Activated CD4-positive, alpha-beta T cell treated with anti-CD3 and anti-CD28 coated beads, Interleukin-2, amount 10 ng/mL, durations not matched to agents 24 days and 14 days (primary cell): ENCODE measurements at regions not wholly inside any gene's neighbourhood (a gene's known extent, or its start where the extent isn't known, plus 50 kb on each side); places are given as distances from the start of the nearest gene placed in this dataset.

Experiments
- DNase-seq: peaks from one replicate; pipeline ENCODE4 v3.0.0; 2022
- H3K27ac Mint-ChIP-seq: one replicate; pipeline ENCODE4 v1.8.0; 2022; ENCODE audit warnings: mild to moderate bottlenecking, mixed read lengths
- H3K27me3 Mint-ChIP-seq: one replicate; pipeline ENCODE4 v1.8.0; 2022; ENCODE audit warnings: mixed read lengths
- H3K36me3 Mint-ChIP-seq: one replicate; pipeline ENCODE4 v1.8.0; 2022; ENCODE audit warnings: low read depth, mild to moderate bottlenecking, mixed read lengths
- H3K4me1 Mint-ChIP-seq: one replicate; pipeline ENCODE4 v1.8.0; 2021; ENCODE audit warnings: mixed read lengths
- H3K4me3 Mint-ChIP-seq: one replicate; pipeline ENCODE4 v1.8.0; 2022; ENCODE audit warnings: mild to moderate bottlenecking, moderate library complexity, mixed read lengths
- H3K9me3 Mint-ChIP-seq: one replicate; pipeline ENCODE4 v1.8.0; 2021; ENCODE audit warnings: mixed read lengths
- intact Hi-C: fragments of 100-400 bp; cut with micrococcal nuclease; formaldehyde crosslinking; loops from one replicate; pipeline ENCODE4 v1.15.1; 2023

DNA sequence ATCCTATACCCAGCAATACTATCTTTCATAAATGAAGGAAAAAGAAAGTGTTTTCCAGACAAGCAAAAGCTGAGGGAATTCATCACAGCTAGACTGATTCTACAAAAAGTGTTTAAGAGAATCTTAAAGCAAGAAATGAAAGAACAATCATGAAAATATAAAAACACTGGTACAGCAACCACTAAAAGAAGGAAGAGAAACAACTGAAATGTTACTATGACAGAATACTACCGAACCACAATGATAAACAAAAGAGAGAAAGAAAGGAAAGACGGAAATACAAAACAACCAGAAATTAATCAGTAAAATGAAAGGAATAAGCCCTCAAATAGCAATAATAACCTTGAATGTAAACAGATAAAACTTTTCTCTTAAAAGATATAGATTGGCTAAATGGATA, 110.8 kb upstream of the AFF2 start:
- H3K4me1 Mint-ChIP-seq, result peaks cover 3% of the 10 kb centered on the region
- no peak overlapping the region for H3K27ac Mint-ChIP-seq
- no peaks in the 10 kb centered on the region for H3K27me3 Mint-ChIP-seq
- H3K9me3 Mint-ChIP-seq, result no peaks in the 10 kb centered on the region
- no peaks in the 10 kb centered on the region for H3K36me3 Mint-ChIP-seq
- intact Hi-C loops, result loop anchor here (10.0 kb wide), 1 partner anchor 475 kb away; the partner anchor contains the start of gene FMR1
- H3K4me3 Mint-ChIP-seq, result no peak overlapping the region
- no peak for DNase-seq

DNA sequence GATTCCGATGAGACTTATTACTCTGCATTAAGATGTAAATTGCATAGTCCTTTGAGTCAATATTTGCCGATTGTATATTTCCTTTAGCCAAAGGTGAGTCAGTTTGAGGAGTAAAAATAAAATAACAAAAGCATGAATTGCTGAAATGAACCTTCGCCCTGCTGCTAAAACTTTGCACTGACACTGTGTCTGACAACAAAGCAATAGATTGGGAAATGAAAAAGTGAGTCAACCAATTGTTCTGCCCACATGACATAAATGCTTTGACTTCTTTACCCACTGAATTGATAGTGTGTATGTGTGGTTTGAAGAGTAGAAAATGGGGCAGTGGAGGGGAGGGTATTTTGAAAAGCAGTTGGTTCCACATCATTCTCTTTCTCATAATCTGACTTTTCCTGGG, 88.4 kb upstream of the AFF2 start:
- Mint-ChIP-seq H3K4me1 (peaks cover 4% of the 10 kb centered on the region), H3K36me3 (no peaks in the 10 kb centered on the region), H3K27me3 (no peaks in the 10 kb centered on the region), H3K27ac (no peak overlapping the region), H3K9me3 (peaks cover 18% of the 10 kb centered on the region), H3K4me3 (no peak overlapping the region)
- no peak for DNase-seq
- intact Hi-C loops, result no loop called here

DNA sequence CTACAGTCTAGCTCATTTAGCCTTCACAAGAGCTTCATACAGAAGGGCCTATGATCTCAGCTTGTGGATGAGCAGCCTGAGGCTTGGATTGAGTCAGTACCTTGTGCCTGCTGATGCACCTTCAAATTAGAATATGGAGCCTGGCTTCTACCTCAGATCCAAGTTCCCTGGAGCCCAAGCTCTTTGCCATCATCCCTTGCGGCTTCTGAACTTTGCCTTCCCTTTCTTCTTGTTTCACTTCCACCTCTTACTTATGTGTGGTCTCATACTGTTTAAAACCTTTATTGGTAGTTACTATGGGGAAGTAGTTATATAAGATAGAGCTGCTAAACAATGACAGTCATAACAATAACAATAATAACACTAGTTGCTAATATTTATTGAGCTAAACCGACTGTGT, 84.3 kb upstream of the AFF2 start:
- H3K4me1 Mint-ChIP-seq, result peaks cover 4% of the 10 kb centered on the region

DNA sequence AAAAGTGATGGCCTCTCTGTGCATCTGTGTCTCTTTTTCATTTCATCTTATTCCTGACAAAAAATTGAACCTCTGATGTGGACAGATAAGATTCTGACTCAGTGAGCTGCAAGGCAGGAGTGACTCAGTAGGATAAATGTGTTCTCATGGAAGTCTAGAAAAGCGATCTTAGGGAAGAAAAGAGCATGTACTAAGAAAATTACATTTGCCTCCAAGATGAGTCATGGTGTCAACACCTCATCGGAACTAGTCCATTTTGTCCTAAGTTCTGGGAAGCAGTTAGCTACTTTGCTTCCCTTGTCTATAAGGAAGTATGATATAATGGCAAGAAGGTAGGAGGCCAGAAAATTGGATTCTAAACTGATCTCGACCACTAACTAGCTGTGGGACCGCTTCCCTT, 83.5 kb upstream of the AFF2 start:
- no peaks in the 10 kb centered on the region for H3K36me3 Mint-ChIP-seq
- DNase-seq, result no peak
- no peaks in the 10 kb centered on the region for H3K27me3 Mint-ChIP-seq
- H3K4me1 Mint-ChIP-seq, result peaks cover 2% of the 10 kb centered on the region
- no peak overlapping the region for H3K4me3 Mint-ChIP-seq
- peaks cover 20% of the 10 kb centered on the region for H3K9me3 Mint-ChIP-seq
- intact Hi-C loops, result no loop called here
- no peak overlapping the region for H3K27ac Mint-ChIP-seq

More for the DNA sequence above, 84.3 kb upstream of the AFF2 start:
- H3K36me3 Mint-ChIP-seq, result no peaks in the 10 kb centered on the region
- peaks cover 20% of the 10 kb centered on the region for H3K9me3 Mint-ChIP-seq
- intact Hi-C loops, result no loop called here
- no peak overlapping the region for H3K27ac Mint-ChIP-seq
- no peak for DNase-seq
- H3K4me3 Mint-ChIP-seq, result no peak overlapping the region
- H3K27me3 Mint-ChIP-seq, result no peaks in the 10 kb centered on the region

DNA sequence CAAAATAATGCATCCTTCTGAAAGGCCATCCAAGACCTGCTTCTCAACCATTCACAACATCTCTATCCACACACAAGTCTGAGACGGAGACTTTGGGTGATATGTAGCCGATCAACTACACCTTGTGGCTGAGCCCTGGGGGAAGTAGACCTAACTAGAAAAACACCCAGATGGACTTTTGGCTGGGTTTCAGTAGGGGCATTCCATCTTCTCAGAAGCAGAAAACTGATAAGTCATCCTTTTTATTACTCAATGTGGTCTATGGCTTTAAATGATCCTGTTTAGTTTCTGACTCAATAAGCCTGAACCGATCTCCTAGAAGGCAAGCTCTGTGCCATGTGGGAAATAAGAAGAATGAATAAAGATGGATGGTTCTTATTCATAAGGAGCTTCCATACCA, 82.5 kb upstream of the AFF2 start:
- H3K27me3 Mint-ChIP-seq, result no peaks in the 10 kb centered on the region
- H3K4me3 Mint-ChIP-seq, result no peak overlapping the region
- intact Hi-C loops, result no loop called here
- H3K36me3 Mint-ChIP-seq, result no peaks in the 10 kb centered on the region
- no peaks in the 10 kb centered on the region for H3K4me1 Mint-ChIP-seq
- H3K27ac Mint-ChIP-seq, result no peak overlapping the region
- H3K9me3 Mint-ChIP-seq, result peaks cover 16% of the 10 kb centered on the region
- no peak for DNase-seq

DNA sequence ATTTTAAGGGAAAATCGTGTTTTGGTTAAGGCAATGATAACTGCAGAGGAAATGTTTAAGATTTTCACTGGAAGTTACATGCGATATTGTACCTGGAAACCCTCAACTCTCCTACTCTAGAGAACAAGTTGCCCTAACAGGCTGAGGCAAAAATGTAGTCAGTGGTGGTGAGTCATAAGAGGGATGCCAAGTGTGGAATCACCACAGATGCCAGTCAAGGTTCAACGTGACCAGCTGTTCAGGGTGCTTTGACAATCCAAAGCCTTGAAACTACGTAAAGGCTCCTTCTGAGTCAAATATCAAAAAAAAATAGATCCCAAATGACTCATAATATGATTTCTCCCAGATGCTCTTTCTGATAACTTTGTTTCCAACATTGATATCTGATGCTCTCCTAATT, 77.9 kb upstream of the AFF2 start:
- Mint-ChIP-seq H3K27me3 (no peaks in the 10 kb centered on the region), H3K36me3 (no peaks in the 10 kb centered on the region), H3K9me3 (peaks cover 17% of the 10 kb centered on the region), H3K4me3 (no peak overlapping the region), H3K4me1 (no peaks in the 10 kb centered on the region), H3K27ac (no peak overlapping the region)
- DNase-seq, result no peak
- intact Hi-C loops, result no loop called here

DNA sequence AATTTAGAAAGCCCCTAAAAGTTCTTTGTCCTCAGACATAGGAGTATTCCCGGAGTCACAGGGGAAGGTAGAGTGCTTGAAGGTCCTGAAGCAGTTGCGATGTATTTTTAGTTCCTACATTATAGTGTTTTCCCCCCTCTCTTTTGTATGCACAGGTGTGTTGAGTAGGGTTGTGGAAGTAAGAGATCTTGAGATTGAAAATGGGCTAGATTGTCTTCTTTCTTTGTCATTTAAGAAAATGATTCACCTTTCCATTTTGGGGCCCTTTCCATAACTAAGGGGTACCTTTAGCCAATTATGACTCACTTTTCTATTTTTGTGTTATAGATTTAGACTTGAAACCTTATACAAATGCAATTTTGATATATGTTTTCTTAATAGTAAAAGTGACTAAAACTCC, 75.8 kb upstream of the AFF2 start:
- no peak overlapping the region for H3K27ac Mint-ChIP-seq
- no peaks in the 10 kb centered on the region for H3K27me3 Mint-ChIP-seq
- no peaks in the 10 kb centered on the region for H3K36me3 Mint-ChIP-seq
- H3K4me1 Mint-ChIP-seq, result no peaks in the 10 kb centered on the region
- peaks cover 9% of the 10 kb centered on the region for H3K9me3 Mint-ChIP-seq
- intact Hi-C loops, result no loop called here
- DNase-seq, result no peak
- no peak overlapping the region for H3K4me3 Mint-ChIP-seq

DNA sequence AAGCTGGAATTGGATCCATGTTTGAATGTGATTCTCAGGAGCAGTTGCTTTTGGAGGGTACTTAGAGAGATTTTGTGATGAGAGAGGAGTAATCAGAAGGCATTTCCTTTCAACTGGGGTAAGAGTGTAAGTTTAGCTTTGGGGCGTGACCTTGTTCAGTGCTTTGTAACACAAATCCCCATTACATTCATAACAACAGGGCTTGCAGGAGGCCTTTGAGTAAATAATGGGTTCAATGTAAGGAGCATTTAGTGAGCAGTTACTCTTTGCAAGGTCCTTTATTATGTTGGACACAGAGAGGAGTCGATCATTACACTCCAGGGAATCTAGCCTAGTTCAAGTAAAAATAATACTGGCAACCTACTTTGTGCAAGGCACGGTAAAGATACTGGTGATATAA, 74.0 kb upstream of the AFF2 start:
- Mint-ChIP-seq H3K36me3 (no peaks in the 10 kb centered on the region), H3K4me3 (no peak overlapping the region), H3K27me3 (no peaks in the 10 kb centered on the region), H3K27ac (no peak overlapping the region), H3K4me1 (no peaks in the 10 kb centered on the region), H3K9me3 (peaks cover 7% of the 10 kb centered on the region)
- DNase-seq, result no peak
- intact Hi-C loops, result no loop called here

DNA sequence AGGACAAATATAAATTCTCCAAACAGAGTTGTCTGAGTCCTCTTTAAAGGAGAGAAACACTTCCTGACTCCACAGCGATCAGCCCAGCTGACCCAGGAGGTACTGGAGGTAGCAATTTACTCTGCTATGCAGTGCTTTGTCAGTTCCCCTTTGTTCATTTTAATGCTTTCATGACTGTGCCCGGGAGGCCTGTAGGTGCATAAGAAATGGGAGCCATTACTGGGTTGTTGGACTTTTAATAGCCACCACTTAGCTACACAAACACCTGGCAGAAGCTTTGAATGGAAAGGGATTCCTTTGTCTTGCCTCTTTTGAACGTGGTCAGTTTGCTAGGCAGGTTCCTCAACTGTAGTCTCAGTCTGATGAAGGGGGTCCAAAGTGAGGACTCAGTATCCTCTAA, 59.0 kb upstream of the AFF2 start:
- intact Hi-C loops, result no loop called here
- DNase-seq, result no peak
- Mint-ChIP-seq H3K27ac (no peak overlapping the region), H3K4me1 (no peaks in the 10 kb centered on the region), H3K27me3 (no peaks in the 10 kb centered on the region), H3K4me3 (no peak overlapping the region), H3K36me3 (no peaks in the 10 kb centered on the region), H3K9me3 (peaks cover 3% of the 10 kb centered on the region)

DNA sequence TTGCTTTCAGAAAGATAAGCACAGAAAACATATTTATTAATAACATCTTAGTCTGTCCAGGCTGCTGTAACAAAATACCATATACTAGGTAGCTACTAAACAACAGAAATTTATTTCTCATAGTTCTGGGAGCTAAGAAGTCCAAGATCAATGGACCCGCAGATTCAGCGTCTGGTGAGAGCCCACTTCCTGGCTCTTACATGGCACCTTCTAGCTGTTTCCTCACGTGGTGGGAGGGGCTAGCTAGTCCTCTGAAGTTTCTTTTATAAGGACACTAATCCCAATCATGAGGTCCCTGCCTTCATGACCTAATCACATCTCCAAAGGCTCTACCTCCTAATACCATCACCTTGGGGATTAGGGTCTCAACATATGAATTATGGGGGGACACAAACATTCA, 57.2 kb upstream of the AFF2 start:
- H3K4me1 Mint-ChIP-seq, result no peaks in the 10 kb centered on the region
- H3K9me3 Mint-ChIP-seq, result peaks cover 3% of the 10 kb centered on the region
- no peak overlapping the region for H3K27ac Mint-ChIP-seq
- no peak for DNase-seq
- H3K36me3 Mint-ChIP-seq, result no peaks in the 10 kb centered on the region
- intact Hi-C loops, result no loop called here
- H3K27me3 Mint-ChIP-seq, result no peaks in the 10 kb centered on the region
- H3K4me3 Mint-ChIP-seq, result no peak overlapping the region

DNA sequence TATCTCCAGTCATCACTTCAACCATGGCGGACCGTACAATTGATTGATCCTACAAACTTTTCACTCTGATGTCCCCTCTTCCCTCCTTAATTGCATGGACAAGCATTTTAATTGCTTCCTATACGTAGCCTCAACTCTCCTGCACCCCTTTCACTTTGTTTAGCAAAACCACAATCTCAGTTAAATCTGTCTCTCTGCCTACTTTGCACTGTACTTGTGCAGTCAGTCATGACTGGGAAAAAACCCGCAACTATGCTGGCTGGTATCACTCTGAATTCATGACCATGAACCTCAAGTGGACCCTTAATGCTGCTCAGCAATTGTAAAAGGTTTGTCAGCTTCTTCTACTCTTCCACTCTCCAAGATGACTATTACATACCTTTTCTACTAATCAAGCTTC, 51.7 kb upstream of the AFF2 start:
- Mint-ChIP-seq H3K36me3 (no peaks in the 10 kb centered on the region), H3K27me3 (no peaks in the 10 kb centered on the region), H3K4me1 (no peaks in the 10 kb centered on the region), H3K9me3 (no peaks in the 10 kb centered on the region), H3K27ac (no peak overlapping the region), H3K4me3 (no peak overlapping the region)
- intact Hi-C loops, result no loop called here
- no peak for DNase-seq
